Pancreas (tissue), 10 donors: ENCODE measurements at regions not wholly inside any gene's neighbourhood (a gene's known extent, or its start where the extent isn't known, plus 50 kb on each side); places are given as distances from the start of the nearest gene placed in this dataset.

Experiments used
- ATAC-seq, 4 donors: fragments of 200-7000 bp; cut with Tn5 transposase; one replicate each; pipeline versions ENCODE4 v1.8.0 to v1.9.1; 2020; ENCODE audit warnings: mild to moderate bottlenecking in 4 of 4, moderate library complexity in 4 of 4
- DNase-seq, 6 donors: peaks; one replicate each; pipeline ENCODE4 v3.0.0-alpha.2; 2020
- FAIRE-seq: peaks from 2 replicates; lab custom pipeline; 2012; peaks lifted over from hg19 to GRCh38; lab: Jason Lieb, UNC
- H3K27ac ChIP-seq, 4 donors: fragments of 200-600 bp; sonication (generic); 1 replicate in 3 of 4; 2 replicates in 1 of 4; pipeline versions ENCODE4 v1.5.0 to v1.8.0; 2020
- H3K27me3 ChIP-seq, 4 donors: fragments of 200-600 bp; one replicate each; pipeline ENCODE4 v1.8.0; 2021
- H3K36me3 ChIP-seq, 3 donors: fragments of 200-600 bp; sonication (generic) in 1 of 3; one replicate each; pipeline versions ENCODE4 v1.5.0 to v1.8.0; 2020 to 2021
- H3K4me1 ChIP-seq, 3 donors: fragments of 200-600 bp; one replicate each; pipeline ENCODE4 v1.8.0; 2021
- H3K4me3 ChIP-seq, 4 donors: fragments of 200-600 bp; sonication (generic) in 2 of 4; one replicate each; pipeline versions ENCODE4 v1.5.0 to v1.8.0; 2020 to 2021
- H3K9me3 ChIP-seq, 4 donors: fragments of 200-600 bp; one replicate each; pipeline ENCODE4 v1.8.0; 2021
- CTCF ChIP-seq, 4 donors: fragments of 200-600 bp; sonication (generic) in 3 of 4; IDR thresholded peaks; one replicate each; pipeline versions ENCODE4 v1.5.0 to v1.8.0; 2021; ENCODE audit warnings: antibody characterized with exemption in 4 of 4
- WGBS, 2 donors: extraction: QIAGEN DNeasy Blood & Tissue Kit; methylation state at CpG; one replicate each; pipeline ENCODE4 v1.1.7; 2013; 5-methylcytosine and 5-hydroxymethylcytosine counted together
- intact Hi-C, 3 donors: fragments of 100-400 bp; cut with DNase I; formaldehyde crosslinking; loops; one replicate each; pipeline versions ENCODE4 v1.11.1 to v1.14.2; 2022
- donor health status: healthy with polysubstance abuse.
- donor health status: DM: no; HTN: no; CAD: no; lungs with moderate emphysema.
- donor health status: DM: no; HTN: no; CAD: no.
- donor health status: control.
- donor health status: control.
- donor health status: Bipolar disorder and iron deficiency.
- donor health status: DM: yes; HTN: yes; CAD: no.
- donor health status: DM: no; HTN: no; CAD: no.
- donor health status: DM: no; HTN: no; CAD: no.
- donor health status: DM: yes; HTN: yes; CAD: no.

- DNase-seq (no peak), ATAC-seq (no peak), FAIRE-seq (no peak)
- H3K27me3 ChIP-seq, result no peaks in the 10 kb centered on the region
- whole genome bisulfite sequencing, 2 donors, result 60 to 64% methylated on average over 5 of the region's 5 CpGs
- H3K4me1 ChIP-seq, result no peaks in the 10 kb centered on the region
- H3K36me3 ChIP-seq, result no peaks in the 10 kb centered on the region
- intact Hi-C loops, result no loop called here
- no peak overlapping the region for H3K27ac ChIP-seq
- H3K9me3 ChIP-seq, result no peaks in the 10 kb centered on the region
- no peak for TF ChIP-seq CTCF (IDR thresholded peaks at IDR 0.05)
- no peak overlapping the region for H3K4me3 ChIP-seq
These were observed 883.3 kb downstream of the BRD1 start for GRCh38 chr22:48944433-48944750.

GRCh38 chr22:48943567-48944432, 883.9 kb downstream of the BRD1 start:
- FAIRE-seq (no peak), DNase-seq (peak in 2 of 6 donors; percentile 50 to 65), ATAC-seq (peak in 3 of 4 donors; percentile 27 to 74 (median 62))
- Histone ChIP-seq H3K4me3 (no peak overlapping the region), H3K9me3 (no peaks in the 10 kb centered on the region), H3K4me1 (no peaks in the 10 kb centered on the region), H3K27ac (no peak overlapping the region), H3K36me3 (no peaks in the 10 kb centered on the region), H3K27me3 (no peaks in the 10 kb centered on the region)
- intact Hi-C loops, result no loop called here
- 34 to 43% methylated on average over 24 of the region's 24 CpGs for WGBS, 2 donors
- peak in 3 of 4 donors; percentile 16 to 19 (median 16) for TF ChIP-seq CTCF (IDR thresholded peaks at IDR 0.05)

- WGBS, 2 donors, result 36 to 60% methylated on average over 21 of the region's 21 CpGs
- H3K27me3 ChIP-seq, result no peaks in the 10 kb centered on the region
- no peak for ATAC-seq
- H3K36me3 ChIP-seq, result no peaks in the 10 kb centered on the region
- no peaks in the 10 kb centered on the region for H3K4me1 ChIP-seq
- peak in 1 of 6 donors; percentile 32 for DNase-seq
- no peaks in the 10 kb centered on the region for H3K9me3 ChIP-seq
- no peak for FAIRE-seq
- no peak for TF ChIP-seq CTCF (IDR thresholded peaks at IDR 0.05)
- H3K4me3 ChIP-seq, result no peak overlapping the region
- intact Hi-C loops, result no loop called here
- no peak overlapping the region for H3K27ac ChIP-seq
These were observed 884.7 kb downstream of the BRD1 start for GRCh38 chr22:48942698-48943566.

GRCh38 chr22:48941903-48942575, 885.6 kb downstream of the BRD1 start:
- 56 to 61% methylated on average over 12 of the region's 12 CpGs for WGBS, 2 donors
- ATAC-seq (no peak), FAIRE-seq (no peak), DNase-seq (peak in 1 of 6 donors; percentile 30)
- no peaks in the 10 kb centered on the region for H3K9me3 ChIP-seq
- no peak overlapping the region for H3K27ac ChIP-seq
- H3K27me3 ChIP-seq, result no peaks in the 10 kb centered on the region
- H3K4me1 ChIP-seq, result no peaks in the 10 kb centered on the region
- no peak for TF ChIP-seq CTCF (IDR thresholded peaks at IDR 0.05)
- intact Hi-C loops, result no loop called here
- no peak overlapping the region for H3K4me3 ChIP-seq
- H3K36me3 ChIP-seq, result no peaks in the 10 kb centered on the region
